Right renal cortex interstitium (tissue), 3 donors: ENCODE measurements at regions not wholly inside any gene's neighbourhood (a gene's known extent, or its start where the extent isn't known, plus 50 kb on each side); places are given as distances from the start of the nearest gene placed in this dataset.
"Not testable (repeated sequence)": the region's sequence is repeated elsewhere in the genome, so short reads cannot be mapped to it uniquely, and the experiment has no call there.

Experiments used
- DNase-seq, 3 donors: peaks; one replicate each; pipeline ENCODE4 v3.0.0-alpha.2; 2013; ENCODE audit warnings: low read depth in 3 of 3, low spot score in 2 of 3

DNA sequence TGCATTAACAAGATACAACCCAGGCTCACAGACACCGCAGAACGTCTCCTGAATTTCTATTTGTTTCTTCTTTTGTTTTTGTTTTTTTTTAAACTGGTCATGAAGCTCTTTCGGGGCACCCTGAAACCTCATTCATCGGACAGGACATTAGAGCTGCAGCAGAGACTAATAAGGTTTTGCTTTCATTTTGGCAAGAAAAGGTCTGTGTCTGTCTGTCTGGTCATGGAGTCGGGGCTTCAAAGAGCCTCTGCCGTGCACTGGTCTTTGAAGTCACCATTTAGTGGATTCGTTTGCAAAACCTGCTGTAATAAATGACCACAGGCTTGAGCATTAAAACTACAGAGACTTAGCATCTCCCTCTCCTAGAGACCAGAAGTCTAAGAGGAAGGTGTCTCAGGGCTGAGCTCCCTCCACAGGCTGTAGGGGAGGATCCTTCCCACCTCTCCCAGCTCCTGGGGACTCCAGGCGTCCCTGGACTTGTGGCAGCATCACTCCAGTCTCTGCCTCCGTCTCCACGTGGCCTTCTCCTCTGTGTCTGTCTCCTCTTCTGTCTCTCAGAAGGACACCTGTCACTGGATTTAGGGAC, 247.5 kb downstream of the CRLF2 start:
- no peak for DNase-seq

- DNase-seq = no peak
Measured at GRCh38 chrX:960821-961220, 251.6 kb downstream of the CRLF2 start.

DNA sequence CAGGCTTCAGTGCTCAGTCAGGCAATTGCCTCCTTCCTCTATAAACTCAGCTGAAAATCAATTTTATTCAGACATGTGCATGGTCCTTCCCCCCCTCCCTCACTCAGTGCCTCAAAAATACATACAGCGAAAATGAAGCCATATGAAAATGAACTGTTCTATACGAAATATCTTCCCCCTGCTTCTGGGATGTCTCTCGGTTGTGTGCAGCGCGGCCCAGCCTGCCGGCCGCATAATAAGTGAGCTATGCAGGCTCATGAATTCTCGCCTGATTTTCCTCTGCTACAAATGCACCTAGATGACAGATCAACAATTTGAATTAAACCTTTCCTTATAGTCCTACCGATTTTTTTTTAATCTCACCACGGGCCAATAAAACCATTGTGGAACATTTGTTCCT, 252.9 kb downstream of the CRLF2 start:
- no peak for DNase-seq

DNA sequence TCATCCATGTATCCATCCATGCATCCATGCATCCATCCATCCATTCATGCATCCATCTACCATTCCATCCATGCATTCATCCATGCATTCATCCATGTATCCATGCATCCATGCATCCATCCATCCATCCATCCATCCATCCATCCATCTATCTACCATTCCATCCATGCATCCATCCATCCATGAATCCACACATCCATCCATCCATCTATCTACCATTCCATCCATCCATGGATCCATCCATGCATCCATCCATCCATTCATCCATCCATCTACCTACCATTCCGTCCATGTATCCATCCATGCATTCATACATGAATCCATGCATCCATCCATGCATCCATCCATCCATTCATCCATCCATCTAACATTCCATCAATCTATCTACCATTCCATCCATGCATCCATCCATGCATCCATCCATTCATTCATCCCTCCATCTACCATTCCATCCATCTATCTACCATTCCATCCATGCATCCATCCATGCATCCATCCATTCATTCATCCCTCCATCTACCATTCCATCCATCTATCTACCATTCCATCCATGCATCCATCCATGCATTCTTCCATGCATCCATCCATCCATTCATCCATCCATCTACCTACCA, 257.2 kb downstream of the CRLF2 start:
- not testable (repeated sequence) for DNase-seq

DNA sequence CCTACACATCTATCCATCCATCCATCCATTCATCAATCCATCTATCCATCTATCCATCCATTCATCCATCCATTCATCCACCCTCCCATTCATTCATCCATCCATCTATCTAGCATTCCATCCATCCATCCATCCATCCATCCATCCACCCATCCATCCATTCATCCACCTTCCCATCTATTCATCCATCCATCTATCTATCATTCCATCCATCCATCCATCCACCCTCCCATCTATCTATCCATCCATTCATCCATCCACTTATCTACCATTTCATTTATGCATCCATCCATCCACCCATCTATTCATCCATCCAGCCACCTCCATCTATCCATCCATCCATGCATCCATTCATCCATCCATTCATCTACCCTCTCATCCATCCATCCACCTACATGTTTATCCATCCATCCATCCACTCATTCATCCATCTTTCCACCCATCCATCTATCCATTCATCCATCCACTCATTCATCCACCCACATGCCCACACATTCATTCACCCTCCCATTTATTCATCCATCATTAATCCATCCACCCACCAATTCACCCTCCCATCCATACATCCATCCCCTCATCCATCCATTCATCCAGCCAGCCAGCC, 258.5 kb downstream of the CRLF2 start:
- DNase-seq = no peak

DNA sequence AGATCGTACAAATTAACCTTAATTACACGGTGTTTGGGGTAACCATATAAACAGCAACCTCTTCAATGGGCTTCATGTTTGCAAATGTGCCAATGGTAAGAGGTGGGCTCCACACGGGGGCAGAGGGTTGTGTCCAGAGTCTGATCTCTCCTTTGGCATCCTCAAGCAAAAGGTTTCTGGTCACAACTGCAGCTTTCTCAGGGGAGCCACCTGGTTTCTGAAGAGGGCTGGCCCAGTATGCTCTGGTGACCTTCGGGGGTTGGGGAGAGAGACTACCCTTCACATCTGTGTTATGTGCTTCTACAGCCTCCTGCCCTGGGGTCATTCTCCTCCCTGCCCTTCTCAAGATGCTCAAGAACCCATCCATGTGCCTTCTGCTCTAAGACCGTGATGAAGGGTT, 259.6 kb downstream of the CRLF2 start:
- no peak for DNase-seq

DNA sequence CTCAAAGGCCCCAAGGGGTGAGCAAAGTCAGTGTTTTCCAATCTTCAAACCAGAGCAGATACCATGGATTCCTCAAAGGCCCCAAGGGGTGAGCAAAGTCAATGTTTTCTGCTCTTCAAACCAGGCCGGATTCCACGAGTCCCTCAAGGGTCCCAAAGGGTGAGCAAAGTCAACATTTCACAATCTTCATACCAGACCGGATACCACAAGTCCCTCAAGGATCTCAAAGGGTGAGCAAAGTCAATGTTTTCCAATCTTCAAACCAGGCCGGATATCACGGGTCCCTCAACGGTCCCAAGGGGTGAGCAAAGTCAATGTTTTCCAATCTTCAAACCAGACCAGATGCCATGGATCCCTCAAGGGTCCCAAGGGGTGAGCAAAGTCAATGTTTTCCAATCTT, 265.2 kb downstream of the CRLF2 start:
- DNase-seq = not testable (repeated sequence)

DNA sequence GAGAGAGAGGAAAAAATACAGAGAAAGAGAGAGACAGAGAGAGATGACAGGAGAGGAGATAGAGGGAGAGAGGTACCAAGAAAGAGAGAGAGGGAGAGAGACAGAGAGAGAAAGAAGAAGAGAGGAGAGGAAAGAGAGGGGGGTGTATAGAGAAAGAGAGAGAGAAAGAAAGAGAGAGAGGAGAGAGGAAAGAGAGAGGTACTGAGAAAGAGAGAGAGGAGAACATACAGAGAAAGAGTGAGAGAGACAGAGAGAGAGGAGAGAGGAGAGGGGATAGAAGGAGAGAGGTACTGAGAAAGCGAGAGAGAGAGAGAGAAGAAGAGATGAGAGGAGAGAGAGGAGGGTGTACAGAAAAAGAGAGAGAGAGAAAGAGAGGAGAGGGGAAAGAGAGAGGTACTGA, 269.4 kb downstream of the CRLF2 start:
- no peak for DNase-seq

- no peak for DNase-seq
Measured at GRCh38 chrX:940691-941090, 271.8 kb downstream of the CRLF2 start.

DNA sequence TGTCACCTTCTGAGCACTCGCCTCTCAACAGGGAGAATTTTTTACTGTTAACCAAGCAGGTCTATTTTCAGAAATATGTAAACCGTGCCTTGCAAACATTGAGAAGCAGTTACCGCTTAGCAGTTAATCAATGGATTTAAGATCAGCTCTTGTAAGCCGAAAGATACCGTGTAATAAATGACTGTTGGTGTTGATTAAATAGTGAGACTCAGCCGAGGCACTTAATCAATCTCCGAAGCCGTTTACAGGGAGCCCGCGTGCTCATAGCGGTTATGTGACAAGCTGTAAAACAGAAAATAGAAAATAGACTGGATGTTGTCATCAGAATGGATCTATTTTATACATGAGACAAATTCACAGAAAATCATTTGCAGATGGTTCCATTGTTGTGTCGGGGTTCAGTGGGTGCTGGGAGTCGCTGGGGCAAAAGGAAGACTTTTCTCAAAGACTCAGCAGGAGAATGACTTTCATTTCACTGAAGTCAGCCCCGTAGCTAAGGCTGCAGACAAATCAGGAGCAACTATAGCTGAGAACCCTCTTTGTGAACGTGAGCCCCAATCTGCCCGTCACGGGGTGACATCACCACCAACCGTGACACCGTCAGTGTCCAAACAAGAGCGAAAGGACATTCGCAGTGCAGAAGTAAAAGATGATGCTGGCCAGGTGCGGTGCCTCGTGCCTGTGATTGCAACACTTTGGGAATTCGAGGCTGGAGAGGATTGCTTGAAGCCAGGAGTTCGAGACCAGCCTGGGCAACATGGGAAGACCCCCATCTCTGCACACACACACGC, 275.3 kb downstream of the CRLF2 start:
- no peak for DNase-seq

DNA sequence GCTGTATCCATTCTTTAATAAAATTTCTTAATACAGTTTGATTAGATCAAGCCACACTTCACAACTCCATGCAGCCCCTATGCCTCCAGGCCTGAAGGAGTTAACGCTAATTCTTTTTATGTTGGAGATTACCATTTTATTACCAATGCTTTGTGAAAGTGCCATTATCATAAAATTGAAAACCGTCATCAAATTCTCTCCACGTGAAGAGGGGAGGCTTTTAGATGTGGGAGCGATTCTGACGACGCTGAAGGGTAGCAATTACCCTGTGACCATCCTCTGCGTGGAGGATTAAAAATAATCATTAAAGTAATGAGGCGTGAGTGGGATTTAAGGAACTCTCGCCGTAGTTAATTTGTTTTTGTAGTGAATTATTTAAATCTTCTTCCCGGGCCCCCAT, 278.8 kb downstream of the CRLF2 start:
- no peak for DNase-seq

DNA sequence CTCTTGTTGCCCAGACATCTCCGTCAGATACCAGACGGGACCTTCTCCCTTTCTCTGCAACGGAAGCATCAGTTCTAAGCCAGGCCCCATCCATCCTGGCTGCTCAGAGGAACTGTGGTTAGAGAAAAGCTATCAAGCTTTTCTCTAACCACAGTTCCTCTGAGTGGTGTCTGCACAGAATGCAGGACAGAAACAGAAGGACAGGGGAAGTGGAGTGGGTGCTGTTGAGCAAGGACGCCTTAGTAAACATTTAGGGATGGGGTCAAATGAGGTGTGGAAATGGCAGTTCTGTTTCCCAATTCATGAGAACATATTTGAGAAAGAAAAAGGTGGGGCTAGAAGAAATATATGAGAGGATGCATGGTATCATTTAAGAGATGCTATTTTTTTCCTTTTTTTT, 283.8 kb downstream of the CRLF2 start:
- no peak for DNase-seq

DNA sequence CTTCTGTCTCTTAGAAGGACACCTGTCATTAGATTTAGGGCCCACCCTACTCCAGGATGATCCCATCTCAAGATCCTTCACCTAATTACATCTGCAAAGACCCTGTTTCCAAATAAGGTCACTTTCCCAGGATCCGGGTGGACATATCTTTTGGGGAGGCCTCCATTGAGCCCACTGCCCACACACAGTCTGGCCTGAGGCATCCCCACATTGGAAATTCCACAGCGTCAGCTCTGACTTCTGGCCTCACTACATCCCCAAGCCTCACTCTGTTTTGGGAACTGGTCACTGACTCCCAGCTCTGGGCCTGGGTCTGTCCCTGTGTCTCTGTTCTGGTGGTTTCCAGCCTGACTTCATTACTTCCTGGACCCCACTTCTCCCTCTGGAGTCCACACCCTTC, 285.5 kb downstream of the CRLF2 start:
- no peak for DNase-seq

- no peak for DNase-seq
Measured at GRCh38 chrX:926070-926469, 286.4 kb downstream of the CRLF2 start.

- DNase-seq = no peak
Measured at GRCh38 chrX:925652-926061, 286.8 kb downstream of the CRLF2 start.

DNA sequence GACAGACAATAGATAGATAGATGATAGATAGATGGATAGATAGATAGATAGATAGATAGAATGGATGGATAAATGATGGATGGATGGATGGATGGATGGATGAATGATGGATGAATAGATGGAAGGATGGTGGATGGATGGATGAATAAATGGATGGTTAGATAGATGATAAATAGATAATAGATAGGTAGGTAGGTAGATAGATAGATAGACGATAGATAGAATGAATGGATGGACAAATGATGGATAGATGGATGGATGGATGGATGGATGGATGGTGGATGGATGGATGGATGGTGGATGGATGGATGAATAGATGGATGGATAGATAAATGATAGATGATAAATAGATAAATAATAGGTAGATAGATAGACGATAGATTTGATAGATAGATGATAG, 287.4 kb downstream of the CRLF2 start:
- no peak for DNase-seq

GRCh38 chrX:924017-924416, 288.4 kb downstream of the CRLF2 start:
- DNase-seq = no peak

GRCh38 chrX:920234-920799, 289.7 kb downstream of the SHOX start:
- no peak for DNase-seq

DNA sequence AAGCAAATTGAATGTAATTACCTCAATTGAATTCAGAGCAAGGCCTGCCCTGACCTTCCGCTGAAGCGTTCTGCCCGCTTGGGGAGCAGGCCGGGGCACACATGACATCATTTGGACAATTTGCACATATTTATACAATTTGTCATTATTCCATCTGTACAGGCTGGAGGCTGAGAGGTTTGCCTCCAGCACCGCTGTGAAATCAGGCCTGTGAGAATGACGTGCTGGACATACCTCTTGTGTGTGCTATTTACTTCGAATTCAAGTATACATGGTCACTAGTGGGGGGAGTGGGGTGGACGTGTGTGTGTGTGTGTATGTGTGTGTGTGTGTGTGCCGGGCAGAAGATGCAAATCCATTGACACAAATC, 285.6 kb downstream of the SHOX start:
- DNase-seq = no peak

DNA sequence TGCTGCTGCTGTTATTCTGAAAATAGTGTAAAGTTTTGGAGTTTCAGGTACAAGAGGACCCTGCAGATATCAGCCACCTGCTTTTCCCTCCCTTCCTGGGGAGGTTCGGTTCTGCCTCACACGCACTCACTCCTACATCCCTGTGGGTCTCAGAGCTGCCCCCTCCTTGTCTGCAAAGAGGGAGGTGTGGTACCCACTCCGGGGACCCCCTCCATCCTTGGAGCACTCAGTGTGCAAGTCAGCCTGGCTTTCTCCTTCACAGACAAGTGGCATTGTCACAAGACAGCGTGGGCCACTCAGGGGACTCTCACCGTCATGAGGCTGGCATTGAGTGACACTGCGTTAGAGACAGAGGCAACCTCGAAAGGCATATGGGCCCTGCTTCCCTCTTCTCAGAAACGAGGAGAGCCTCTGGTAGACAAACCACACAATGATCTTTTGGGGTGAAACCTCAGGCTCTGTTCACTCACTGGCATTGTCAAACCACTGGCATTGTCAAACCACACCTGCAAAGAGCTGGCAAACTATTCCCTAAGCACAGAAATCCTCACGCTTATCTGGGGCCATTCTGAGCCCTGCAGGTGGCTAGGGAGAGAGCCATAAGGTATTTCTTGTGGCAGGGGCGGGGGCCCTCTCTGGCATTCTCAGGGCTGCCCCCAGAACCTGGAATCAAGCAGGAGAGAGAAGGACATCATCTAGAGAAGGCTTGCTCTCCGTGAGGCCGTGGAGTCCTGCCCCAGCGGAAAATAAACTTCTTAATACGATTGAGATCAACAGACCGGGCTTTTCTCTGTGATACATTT, 285.0 kb downstream of the SHOX start:
- DNase-seq = no peak

- DNase-seq = no peak
Measured at GRCh38 chrX:914206-914605, 283.6 kb downstream of the SHOX start.
